ENCODE measurements at regions not wholly inside any gene's neighbourhood (a gene's known extent, or its start where the extent isn't known, plus 50 kb on each side); places are given as distances from the start of the nearest gene placed in this dataset.

- DNase-seq = no peak
Measured at GRCh38 chr12:31866523-31866922, 92.7 kb upstream of the RESF1 start.

GRCh38 chr12:31865023-31865422 lies 94.2 kb upstream of the RESF1 start:
- DNase-seq = no peak

GRCh38 chr12:31861360-31861759 lies 97.9 kb upstream of the RESF1 start:
- DNase-seq = no peak

DNA sequence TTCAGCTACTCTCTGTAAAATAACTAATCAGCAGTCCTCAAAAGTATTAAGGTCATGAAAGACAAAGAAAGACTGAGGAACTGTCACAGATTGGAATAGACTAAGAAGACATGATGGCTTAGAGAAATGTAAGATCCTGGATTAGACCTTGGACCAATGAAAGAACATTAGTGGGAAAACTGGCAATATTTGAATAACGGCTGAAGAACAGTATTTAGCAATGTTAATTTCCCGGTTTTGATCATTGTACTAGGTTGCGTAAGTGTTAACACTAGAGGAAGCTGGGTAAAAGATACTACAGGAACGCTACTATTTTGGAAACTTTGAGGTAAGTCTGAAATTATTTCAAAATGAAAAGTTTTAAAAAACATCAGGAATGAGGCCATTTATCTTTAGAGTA lies 98.8 kb upstream of the RESF1 start:
- no peak for DNase-seq

DNA sequence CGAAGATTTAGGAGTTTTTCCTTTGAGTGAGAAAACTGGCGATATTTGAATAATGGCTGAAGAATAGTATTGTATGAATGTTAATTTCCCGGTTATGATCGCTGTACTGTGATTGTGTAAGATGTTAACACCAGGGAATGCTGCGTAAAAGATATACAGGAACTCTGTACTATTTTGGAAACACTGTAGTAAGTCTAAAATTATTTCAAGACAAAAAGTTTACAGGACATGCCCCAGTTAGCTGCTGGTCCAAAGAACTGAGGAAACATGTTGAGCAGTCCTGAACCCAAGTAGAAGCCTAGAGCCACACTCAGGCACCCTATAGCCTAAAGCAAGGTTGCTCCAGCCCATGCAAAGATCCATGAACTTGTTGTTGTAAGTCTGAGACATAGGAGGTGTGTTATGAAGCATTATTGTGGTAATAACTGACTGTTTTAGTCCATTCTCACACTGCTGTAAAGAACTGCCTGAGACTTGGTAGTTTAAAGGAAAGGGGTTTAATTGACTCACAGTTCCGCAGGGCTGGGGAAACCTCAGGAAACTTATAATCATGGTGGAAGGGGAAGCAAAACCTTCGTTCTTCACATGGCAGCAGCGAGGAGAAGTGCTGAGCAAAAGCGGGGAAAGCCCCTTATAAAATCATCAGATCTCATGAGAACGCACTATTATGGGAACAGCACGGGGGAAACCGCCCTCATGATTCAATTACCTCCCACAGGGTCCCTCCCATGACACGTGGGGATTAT lies 99.8 kb upstream of the RESF1 start:
- DNase-seq = no peak

GRCh38 chr12:31855427-31855826 lies 103.8 kb upstream of the RESF1 start:
- DNase-seq = no peak

GRCh38 chr12:31853977-31854376 lies 105.2 kb upstream of the RESF1 start:
- DNase-seq = no peak

- no peak for DNase-seq
Measured at GRCh38 chr12:31853520-31853919, 105.7 kb upstream of the RESF1 start.

DNA sequence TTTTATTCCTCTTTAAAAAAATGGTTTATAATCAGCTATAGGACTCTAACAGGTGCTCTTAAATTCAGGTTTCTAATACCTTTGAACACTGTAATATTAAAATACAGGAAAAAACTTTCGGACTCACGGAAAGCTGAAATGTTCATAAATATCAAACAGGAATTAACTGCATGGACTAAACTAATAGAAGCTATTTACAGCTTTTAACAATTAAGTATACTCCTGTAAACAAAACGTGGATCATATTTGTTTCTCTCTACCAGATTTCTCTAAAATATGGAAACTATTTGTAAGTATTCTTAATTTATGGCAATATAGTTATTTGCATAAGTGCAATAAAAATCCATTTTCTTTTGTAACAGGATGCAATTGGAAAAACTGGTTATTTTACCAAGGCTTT lies 108.9 kb upstream of the RESF1 start:
- no peak for DNase-seq

- no peak for DNase-seq
Measured at GRCh38 chr12:31849090-31849687, 110.0 kb upstream of the RESF1 start.

GRCh38 chr12:31846405-31846804 lies 112.8 kb upstream of the RESF1 start:
- DNase-seq = no peak

DNA sequence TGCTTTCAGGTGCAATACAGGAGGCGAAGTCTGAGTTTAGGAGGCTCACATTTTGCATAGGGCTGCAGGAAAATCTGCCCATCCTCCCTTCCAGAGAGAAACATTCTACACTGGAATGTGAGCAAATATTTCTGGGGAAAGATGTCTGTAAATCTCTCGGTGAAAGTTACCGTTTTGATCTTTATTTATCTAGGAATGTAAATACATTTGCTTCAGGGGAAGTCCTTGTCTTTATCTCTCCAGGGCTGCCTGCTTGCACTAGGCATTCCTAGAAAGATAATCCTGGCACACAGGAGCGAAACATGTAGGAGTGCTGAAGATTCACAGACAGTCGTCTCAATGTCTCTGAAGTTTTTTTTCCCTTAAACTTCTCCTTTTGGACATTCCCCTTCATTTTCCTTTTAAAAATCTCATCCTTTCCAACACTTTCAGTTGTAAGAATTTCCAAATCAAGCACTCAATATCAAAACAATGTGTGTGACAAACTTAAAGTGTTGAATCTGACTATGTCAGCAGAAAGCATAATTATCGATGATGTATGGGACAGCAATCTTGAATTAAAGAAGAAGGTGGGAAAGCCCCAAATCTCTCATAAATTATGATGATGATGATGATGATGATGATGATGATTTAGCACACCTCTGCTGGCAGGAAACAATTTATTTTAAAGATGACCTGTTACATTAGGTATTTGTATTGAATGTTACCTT lies 113.4 kb upstream of the RESF1 start:
- DNase-seq = no peak

- DNase-seq = no peak
Measured at GRCh38 chr12:31843398-31844095, 114.7 kb upstream of the AMN1 start.

DNA sequence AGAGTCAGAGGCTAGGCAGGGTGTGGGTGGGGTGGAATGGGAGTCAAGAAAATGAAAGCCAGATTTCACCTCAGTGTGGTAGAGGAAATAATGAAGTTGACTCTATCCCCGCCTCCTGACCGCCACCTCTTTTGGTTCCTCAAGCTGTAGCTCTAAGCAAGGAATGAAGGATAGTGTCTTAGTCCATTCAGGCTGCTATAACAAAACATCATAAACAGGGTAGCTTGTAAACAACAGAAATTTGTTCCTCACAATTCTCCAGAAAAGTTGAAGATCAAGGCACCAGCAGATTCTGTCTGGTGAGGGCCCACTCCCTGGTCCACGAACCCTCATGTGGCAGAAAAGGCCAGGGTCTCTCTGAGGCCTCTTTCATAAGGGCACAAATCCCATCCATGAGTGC lies 109.1 kb upstream of the AMN1 start:
- DNase-seq = no peak

- no peak for DNase-seq
Measured at GRCh38 chr12:31835276-31835882, 106.6 kb upstream of the AMN1 start.

DNA sequence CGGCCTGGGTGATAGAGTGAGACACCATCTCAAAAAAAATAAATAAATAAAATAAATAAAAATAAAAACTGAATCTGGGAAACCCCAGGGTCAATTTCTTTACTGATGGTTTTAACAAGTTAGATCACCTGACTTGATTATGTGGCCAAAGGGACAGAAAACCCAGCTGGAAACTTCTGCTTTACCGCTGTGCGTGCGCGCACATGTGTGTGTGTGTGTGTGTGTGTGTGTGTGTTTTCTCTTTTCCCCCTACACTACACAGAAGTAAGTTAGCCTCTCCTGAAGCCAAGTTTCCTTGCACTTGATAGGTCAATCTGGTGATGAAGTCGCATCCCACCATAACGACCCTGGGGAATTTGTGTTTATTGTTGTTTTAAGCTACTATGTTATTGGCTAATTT lies 105.3 kb upstream of the AMN1 start:
- no peak for DNase-seq

DNA sequence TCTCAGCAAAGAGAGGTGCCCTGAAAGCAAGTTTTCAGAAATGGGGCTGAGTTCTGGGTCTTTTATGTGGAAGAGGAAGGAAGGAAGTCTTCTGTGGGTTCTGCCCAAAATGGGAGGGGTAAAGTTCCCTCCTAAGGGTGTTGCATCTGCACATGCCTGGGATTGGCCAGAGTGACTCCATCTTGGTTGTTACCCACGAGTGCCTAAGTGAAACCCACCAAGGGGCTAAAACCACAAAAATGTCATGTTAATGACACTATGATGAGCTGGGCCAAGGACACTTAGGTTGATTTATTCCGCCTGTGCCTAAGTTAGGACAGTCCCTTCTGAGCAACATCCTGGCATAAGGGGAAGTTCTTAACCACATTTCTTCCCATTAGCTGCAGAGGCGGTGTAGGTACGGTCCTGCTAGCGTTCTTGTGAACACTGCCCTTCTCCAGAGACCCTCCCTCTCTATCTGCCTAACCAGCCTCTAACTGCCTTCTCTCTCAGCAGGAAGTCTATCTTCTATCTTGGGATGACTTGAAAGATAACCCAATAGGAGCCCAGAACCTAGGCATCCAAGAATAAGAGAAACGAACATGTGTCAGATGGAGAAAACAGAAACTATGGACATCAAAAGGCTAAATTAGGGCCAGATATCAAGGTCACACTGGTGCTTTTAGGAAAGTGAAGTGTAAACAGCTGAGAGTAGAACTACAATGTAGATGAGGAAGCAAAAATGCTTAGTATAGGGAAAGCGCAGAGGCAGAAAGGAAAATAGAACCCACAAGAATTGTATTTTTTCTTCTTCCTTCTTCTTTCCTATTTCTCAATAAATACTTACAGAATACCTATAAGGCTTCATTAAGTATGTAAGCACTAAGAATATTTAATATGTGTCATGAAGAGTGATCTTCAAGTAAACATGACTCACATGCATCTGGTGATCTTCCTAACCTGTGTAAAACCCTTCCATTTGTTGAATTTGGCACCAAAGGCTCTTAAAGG lies 104.2 kb upstream of the AMN1 start:
- no peak for DNase-seq

DNA sequence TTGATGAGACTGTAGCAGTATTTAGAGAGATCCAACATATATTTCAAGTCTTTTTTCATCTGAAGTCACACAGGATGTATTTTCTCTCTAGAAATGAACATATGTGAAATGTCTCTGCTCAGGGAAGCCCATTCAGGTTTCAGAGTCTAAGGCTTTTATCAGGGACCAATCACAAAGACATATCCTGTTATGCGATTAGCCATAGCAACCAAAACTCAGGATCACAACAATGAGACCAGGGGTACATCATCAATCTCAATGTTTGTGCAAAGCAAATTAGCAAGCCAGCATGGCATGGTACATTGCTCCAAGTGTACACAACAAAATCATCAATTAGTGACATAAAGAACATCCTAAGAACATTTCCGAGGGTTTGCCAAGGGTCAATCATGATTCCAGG lies 99.2 kb upstream of the AMN1 start:
- no peak for DNase-seq

- no peak for DNase-seq
Measured at GRCh38 chr12:31822761-31823160, 93.9 kb upstream of the AMN1 start.

GRCh38 chr12:31821484-31821883 lies 92.7 kb upstream of the AMN1 start:
- no peak for DNase-seq

GRCh38 chr12:31820832-31821231 lies 92.0 kb upstream of the AMN1 start:
- DNase-seq = no peak

- DNase-seq = no peak
Measured at GRCh38 chr12:31819427-31819826, 90.6 kb upstream of the AMN1 start.

All from NCI-H1092 treated with DMSO at 0.1 percent for 48 hours (cell line).